Hindlimb muscle (tissue), 1 donor: ENCODE measurements at regions not wholly inside any gene's neighbourhood (a gene's known extent, or its start where the extent isn't known, plus 50 kb on each side); places are given as distances from the start of the nearest gene placed in this dataset.
"Not testable (repeated sequence)": the region's sequence is repeated elsewhere in the genome, so short reads cannot be mapped to it uniquely, and the experiment has no call there.

Experiments used
- DNase-seq: peaks from one replicate; pipeline ENCODE4 v3.0.0-alpha.2; 2013

GRCh38 chr10:78657163-78657861 is 411.5 kb upstream of the ZMIZ1 start:
- peak; percentile 26 for DNase-seq

DNA sequence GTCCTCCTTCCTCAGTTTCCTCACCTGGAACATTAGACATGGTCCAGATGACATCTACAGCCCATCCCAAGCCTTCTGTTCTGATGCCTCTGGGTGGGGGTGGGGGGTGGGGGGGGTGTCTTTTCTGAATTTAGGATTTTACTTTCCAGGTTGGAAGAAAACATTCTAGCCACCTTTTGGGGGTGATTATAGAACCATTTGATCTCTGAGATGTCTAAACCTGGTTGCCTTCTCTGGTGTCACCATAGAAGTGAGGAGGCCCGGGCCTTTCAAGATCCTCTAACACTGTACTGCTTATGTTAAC is 411.0 kb upstream of the ZMIZ1 start:
- no peak for DNase-seq

DNA sequence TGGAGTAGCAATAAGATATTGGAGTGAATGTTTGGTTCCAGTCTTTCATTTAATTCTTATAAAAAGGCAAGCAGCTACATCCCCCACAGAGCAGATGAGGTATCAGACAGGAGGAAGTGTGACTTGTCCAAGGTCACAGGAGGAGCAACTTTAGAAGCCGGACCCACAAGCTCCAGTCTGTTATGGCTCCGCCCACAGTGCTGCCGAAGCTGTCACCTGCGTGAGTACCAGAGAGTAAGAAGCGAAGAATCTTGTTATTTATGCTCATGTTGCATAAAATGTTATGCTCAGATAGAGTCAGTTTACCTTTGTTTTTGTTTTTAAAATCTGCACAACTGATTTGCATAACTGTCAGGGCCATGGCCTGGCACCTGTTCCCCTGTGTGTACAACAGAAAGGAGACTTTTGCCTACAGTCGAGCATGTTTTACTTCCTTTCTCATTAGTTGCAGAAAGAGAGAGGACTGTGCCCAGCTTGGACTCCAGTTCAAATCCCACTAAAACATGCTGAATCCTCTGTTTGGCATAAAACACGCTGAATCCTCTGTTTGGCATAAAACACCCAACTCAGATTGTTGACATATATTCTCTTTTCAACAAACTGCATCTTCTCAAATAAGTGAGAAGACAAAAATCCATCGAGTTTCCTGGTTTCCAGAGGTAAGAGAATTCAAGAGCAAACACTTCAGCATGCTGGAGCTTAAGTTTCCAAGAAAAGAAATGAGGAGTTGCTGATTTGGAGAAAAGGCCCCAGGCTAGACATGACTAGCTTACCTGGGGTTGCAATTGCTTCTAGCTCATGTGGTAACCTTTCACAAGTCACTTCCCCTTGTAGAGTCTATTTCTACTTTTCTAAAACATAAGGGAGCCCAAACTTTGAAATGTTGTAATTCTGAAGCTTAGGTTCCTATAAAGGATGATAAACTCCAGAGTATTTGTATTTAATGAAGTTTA is 409.8 kb upstream of the ZMIZ1 start:
- DNase-seq = no peak

GRCh38 chr10:78659598-78659967 is 409.2 kb upstream of the ZMIZ1 start:
- DNase-seq = no peak

GRCh38 chr10:78660446-78661106 is 408.2 kb upstream of the ZMIZ1 start:
- no peak for DNase-seq

DNA sequence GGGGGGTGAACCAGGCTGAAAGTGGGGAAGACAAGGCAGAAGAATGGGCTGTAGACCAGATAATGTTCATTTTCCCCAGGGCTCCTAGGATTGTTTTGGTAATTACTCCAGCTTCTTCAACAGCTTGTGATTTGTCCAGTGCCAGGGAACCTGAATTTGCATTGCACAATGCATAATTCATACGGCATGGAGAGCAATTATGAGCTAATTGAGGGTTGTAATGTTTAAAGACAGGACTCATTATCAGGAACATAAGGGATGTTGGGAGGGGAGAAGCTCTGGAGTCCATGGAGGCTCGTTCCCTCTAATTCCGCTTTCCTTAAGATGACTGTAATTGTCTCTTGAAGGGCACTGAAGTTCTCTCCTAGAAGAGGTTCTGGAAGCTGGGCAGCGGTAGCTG is 405.0 kb upstream of the ZMIZ1 start:
- DNase-seq = no peak

- DNase-seq = no peak
Observed at GRCh38 chr10:78664929-78665553, 403.7 kb upstream of the ZMIZ1 start.

DNA sequence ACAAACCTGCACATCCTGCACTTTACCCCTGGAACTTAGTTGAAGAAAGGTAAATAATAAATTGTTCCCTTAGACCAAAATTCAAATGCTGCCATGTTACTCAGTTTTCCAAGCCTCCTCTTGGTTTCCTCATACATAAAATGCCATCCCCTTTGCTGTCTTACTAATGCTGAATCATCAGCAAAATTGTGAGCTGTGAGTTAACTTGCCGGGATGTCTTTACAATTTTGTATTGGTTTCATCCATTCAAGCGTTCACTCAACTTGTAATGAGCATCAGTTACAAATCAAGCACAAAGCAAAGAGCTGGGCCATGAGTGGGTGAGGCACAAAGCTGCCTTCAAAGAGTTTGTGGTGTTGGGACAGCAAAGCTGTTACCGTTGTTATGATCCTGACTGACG is 395.8 kb upstream of the ZMIZ1 start:
- no peak for DNase-seq

- not testable (repeated sequence) for DNase-seq
Observed at GRCh38 chr10:78681141-78681540, 387.6 kb upstream of the ZMIZ1 start.

DNA sequence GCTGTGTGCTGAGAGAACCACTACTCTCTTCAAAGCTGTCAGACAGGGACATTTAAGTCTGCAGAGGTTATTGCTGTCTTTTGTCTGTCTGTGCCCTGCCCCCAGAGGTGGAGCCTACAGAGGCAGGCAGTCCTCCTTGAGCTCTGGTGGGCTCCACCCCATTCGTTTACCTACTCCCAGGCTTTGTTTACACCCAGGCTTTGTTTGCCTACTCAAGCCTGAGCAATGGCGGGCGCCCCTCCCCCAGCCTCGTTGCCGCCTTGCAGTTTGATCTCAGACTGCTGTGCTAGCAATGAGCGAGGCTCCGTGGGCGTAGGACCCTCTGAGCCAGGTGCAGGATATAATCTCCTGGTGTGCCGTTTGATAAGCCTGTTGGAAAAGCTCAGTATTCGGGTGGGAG is 386.8 kb upstream of the ZMIZ1 start:
- not testable (repeated sequence) for DNase-seq

DNA sequence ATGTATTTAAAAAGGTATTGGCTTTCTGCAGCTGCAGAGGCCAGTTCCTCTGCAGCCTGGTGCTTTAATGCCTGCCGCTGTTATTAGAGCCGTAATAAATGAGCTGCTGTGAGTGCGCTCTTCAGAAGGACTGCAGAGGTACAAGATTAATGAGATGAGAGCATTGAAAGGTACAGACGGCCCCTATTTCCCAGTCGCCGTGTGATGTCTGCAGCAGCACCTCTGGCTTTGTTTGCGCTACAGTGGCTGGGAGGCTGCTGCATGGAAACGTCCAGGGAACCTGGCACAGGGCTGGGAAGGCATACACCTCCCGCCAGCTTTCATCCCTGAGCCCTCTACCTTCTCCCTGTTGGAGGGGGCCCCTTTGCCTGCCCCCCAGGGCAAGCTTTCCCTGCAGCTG is 383.8 kb upstream of the ZMIZ1 start:
- DNase-seq = no peak

DNA sequence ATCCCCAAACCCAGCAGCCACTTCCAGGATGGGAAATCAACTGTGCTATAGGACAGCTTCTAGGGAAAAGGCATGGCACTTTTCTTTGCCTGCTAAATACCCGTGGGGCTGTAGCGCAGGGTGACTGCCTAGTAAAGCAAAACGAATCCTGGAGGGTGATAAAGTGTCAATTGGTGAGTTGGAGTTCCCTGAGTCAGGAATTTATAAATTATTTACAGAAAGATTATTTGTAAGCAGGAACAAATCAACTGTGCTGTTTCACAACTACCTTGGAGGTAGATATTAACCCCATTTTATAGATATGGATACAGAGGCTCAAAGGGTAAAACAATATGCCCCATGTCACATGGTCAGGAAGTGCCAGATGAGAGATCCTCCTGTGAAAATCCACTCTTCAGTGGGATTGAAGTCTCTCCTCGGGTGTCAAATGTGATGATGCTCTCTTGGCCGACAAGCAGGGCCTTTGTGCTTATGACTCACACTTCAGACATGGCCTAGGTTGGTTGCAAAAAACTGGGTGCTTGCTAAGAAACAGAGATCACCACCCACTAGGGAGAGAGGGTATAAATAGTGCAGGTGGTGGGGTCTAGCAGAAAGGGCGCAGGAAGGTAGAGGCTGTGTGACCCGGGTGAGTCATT is 383.2 kb upstream of the ZMIZ1 start:
- no peak for DNase-seq

DNA sequence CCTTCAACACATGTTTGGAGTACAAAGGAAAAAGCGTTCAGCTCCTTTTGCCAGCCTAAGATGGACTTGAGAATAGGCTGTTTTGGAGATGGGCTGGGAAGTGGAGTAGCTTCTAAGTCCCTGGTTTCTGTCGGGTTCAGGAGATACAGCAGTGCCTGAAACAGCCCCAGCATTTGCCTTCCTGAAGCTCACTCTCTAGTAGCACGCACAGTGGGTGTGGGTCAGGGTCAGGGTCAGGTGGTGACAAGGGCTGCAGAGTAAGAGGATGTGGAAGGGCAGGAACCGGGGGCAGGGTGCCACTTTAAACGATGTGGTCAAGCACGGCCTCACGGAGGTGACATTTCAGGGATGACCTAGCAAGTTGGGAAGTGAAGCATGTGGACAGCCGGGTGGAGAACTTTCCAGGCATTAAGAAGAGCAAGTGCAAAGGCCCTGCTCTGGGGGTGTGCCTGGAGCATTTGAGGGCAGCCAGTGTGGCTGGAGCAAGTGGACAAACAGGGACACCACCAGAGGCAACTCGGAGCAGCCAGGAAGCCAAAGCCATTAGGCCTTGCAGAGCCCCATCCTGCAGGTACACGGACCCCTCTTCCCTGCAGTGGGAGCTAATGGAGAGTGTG is 382.2 kb upstream of the ZMIZ1 start:
- DNase-seq = no peak

DNA sequence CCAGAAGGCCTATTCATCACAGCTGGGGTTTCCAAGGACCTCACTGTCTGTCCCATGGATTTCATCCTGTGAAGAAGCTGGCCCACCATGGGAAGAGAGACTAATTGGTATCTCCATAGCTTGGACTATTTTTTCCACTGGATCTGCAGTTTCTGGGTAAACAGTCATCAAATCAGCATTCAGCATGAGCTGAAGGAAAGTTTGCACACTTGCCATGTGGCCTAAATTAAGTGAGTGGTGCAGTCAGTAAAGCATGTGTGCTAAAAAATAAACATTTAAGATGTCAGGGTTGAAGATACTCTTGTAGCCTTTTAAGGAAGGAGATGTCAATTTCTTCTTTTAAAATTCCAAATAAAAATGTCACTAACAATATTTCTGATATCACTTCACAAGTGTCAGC is 381.1 kb upstream of the ZMIZ1 start:
- no peak for DNase-seq

DNA sequence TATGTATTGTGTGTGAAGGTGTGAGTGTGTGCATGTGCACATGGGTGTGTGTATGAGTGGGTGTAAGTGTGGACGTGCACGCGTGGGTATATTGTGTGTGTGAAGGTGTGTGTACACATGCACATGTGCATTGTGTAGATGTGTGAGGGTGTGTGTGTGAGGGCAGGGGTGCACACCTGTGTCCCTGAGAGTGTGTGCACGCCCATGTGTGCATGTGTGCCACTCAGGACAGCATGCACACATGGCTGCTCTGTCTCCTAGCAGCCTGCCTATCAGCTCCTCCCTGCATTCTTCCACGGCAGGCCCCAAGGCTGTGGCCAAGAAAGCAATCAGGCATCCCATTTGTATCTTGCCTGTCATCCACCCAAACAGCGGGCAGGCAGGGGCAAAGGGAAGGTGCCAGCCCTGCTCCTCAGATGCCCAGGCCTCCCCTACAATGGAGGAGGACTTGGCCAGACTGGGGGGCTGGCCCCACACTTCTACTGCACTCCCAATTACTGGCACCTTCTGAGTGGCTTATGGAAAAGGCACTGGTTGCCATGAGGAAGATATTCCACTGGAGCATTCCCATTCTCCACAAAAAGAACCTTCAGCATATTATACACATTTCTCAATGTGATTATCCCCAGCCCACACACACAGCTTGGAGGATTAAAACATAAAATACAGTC is 380.4 kb upstream of the ZMIZ1 start:
- peak; percentile 40 for DNase-seq

DNA sequence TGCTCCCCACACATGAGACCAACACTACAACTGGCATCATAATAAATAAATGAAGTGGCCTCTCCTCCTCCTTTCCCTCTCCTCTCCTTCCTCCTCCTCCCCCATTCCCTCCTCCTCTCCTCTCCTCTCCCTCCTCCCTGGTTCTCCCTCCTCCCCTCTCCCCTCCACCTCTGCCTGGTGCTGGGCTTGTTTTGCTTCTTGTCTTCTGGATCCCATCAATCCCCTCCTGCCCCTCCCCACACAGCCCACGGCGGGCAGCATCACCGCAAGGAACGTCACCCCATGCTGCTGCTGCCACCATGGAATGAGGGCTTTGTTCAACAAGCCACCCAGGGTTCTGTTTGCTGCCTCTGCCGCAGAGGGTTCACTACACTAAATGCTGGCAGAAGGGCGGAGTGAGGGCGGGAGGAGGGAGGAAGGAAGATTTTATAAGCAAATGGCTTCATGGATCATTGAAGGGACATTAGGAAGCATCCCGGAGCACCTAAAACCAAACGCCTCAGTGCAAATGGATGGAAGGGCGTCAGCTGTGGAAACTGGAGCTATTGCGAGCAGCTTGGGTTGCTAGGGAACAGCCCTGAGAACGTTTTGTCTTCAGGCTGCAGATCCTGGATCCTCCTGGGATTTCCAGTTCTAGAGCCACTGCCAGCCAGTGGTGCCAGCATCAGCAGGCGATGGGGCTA is 379.7 kb upstream of the ZMIZ1 start:
- peak; percentile 58 for DNase-seq

- DNase-seq = no peak
Observed at GRCh38 chr10:78689584-78689935, 379.2 kb upstream of the ZMIZ1 start.

DNA sequence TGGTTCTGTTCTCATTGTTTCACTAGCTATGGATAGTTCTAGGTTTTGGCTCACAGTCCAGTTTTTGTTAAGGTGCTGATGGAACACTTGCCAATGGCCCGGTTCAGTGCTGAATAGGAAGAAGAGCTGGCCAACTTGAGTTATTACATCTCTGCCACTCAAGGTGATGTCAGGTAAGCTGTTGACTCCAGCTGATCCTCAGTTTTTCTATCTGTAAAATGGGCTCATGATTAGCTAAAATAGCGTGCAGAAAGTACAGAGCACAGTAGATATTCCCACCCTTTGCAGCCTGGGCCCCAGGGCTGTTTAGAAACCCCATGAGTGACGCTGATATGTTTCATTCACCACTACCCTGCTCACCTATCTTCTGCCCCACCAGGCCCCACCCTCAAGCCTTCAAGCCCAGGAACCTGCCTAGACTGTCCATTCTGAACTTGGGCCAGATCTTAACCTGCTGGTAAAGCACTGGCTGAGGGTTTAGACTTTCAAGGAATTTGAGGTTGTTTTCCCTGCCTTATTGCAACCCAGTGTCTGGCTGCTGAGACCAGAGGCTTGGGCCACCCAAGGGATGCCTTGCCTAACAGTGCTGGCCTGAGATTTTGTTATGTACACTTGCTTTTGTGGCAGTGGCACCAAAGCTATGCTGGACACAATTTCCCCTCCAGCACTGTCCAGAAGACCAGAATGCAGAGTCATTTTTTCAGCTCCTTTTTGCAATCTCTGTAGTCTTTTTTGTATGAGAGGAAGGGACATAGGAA is 378.2 kb upstream of the ZMIZ1 start:
- no peak for DNase-seq

- no peak for DNase-seq
Observed at GRCh38 chr10:78691301-78692030, 377.3 kb upstream of the ZMIZ1 start.

- no peak for DNase-seq
Observed at GRCh38 chr10:78692071-78692470, 376.7 kb upstream of the ZMIZ1 start.
